GM18909 (cell line): ENCODE measurements at regions not wholly inside any gene's neighbourhood (a gene's known extent, or its start where the extent isn't known, plus 50 kb on each side); places are given as distances from the start of the nearest gene placed in this dataset.
A peak's percentile ranks its signal among the peaks of the same experiment; 100 is the strongest.

Source experiments
- ATAC-seq: cut with Tn5 transposase; IDR thresholded peaks from one replicate; pipeline ENCODE4 v1.9.1; 2021; ENCODE audit warnings: mild to moderate bottlenecking; ENCODE audit not compliant: unreplicated experiment, poor library complexity

- peak; percentile 94 for ATAC-seq
Observed at GRCh38 chr4:67131224-67131623, 414.1 kb downstream of the CENPC start.

- ATAC-seq: no peak
Observed at GRCh38 chr4:67130411-67130810, 414.9 kb downstream of the CENPC start.

- ATAC-seq: no peak
Observed at GRCh38 chr4:67126570-67126969, 418.7 kb downstream of the CENPC start.

- no peak for ATAC-seq
Observed at GRCh38 chr4:67125636-67126514, 419.4 kb downstream of the CENPC start.

GRCh38 chr4:67124716-67125115 is 420.6 kb downstream of the CENPC start:
- ATAC-seq: no peak

GRCh38 chr4:67122029-67122428 is 423.3 kb downstream of the CENPC start:
- no peak for ATAC-seq

GRCh38 chr4:67120369-67120768 is 424.9 kb downstream of the CENPC start:
- no peak for ATAC-seq

- ATAC-seq: no peak
Observed at GRCh38 chr4:67109276-67109675, 436.0 kb downstream of the CENPC start.

- ATAC-seq: no peak
Observed at GRCh38 chr4:67106861-67107460, 438.3 kb downstream of the CENPC start.

- no peak for ATAC-seq
Observed at GRCh38 chr4:67104145-67104544, 441.2 kb downstream of the CENPC start.

- ATAC-seq: no peak
Observed at GRCh38 chr4:67103001-67103747, 442.1 kb downstream of the CENPC start.

GRCh38 chr4:67101612-67102011 is 443.7 kb downstream of the CENPC start:
- no peak for ATAC-seq

- no peak for ATAC-seq
Observed at GRCh38 chr4:67092351-67092750, 453.0 kb downstream of the CENPC start.

GRCh38 chr4:67091673-67092072 is 453.6 kb downstream of the CENPC start:
- no peak for ATAC-seq

- ATAC-seq: peak; percentile 89
Observed at GRCh38 chr4:67087897-67088296, 457.4 kb downstream of the CENPC start.

- ATAC-seq: no peak
Observed at GRCh38 chr4:67084783-67085182, 460.5 kb downstream of the CENPC start.

- no peak for ATAC-seq
Observed at GRCh38 chr4:67083496-67083895, 461.8 kb downstream of the CENPC start.

GRCh38 chr4:67082746-67083145 is 462.6 kb downstream of the CENPC start:
- no peak for ATAC-seq

GRCh38 chr4:67080046-67080557 is 465.2 kb downstream of the CENPC start:
- ATAC-seq: no peak

GRCh38 chr4:67071641-67072040 is 473.7 kb downstream of the CENPC start:
- ATAC-seq: no peak

- no peak for ATAC-seq
Observed at GRCh38 chr4:67055319-67055718, 490.0 kb downstream of the CENPC start.
